ENCODE measurements at regions not wholly inside any gene's neighbourhood (a gene's known extent, or its start where the extent isn't known, plus 50 kb on each side); places are given as distances from the start of the nearest gene placed in this dataset.

GRCh38 chr15:93823971-93824913 lies 407.1 kb upstream of the MCTP2 start:
- Histone ChIP-seq H3K4me3 (ENCODE audit: low read length) (no peak overlapping the region), H3K4me1 (ENCODE audit: low read length) (no peaks in the 10 kb centered on the region), H3K9ac (ENCODE audit: low read length) (no peak overlapping the region), H3K9me3 (ENCODE audit: low read length) (no peaks in the 10 kb centered on the region), H3K79me2 (ENCODE audit: low read length) (no peaks in the 10 kb centered on the region), H4K20me1 (ENCODE audit: insufficient read depth, low read depth, low read length) (no peaks in the 10 kb centered on the region), H3K9me2 (replicated peaks; ENCODE audit: insufficient read depth, low read length) (no peaks in the 10 kb centered on the region), H3K27ac (ENCODE audit: low read length) (no peak overlapping the region), H3K27me3 (ENCODE audit: low read length) (no peaks in the 10 kb centered on the region), H2AFZ (ENCODE audit: low read length) (no peak overlapping the region), H3K4me2 (ENCODE audit: low read depth, low read length, poor library complexity, severe bottlenecking) (no peak overlapping the region), H3K36me3 (ENCODE audit: insufficient read depth, low read length) (no peaks in the 10 kb centered on the region)
- no peak for DNase-seq

GRCh38 chr15:93820566-93820965 lies 410.8 kb upstream of the MCTP2 start:
- Histone ChIP-seq H3K4me1 (ENCODE audit: low read length) (no peaks in the 10 kb centered on the region), H3K4me3 (ENCODE audit: low read length) (no peak overlapping the region), H3K27ac (ENCODE audit: low read length) (no peak overlapping the region), H3K79me2 (ENCODE audit: low read length) (no peaks in the 10 kb centered on the region), H2AFZ (ENCODE audit: low read length) (no peak overlapping the region), H3K9ac (ENCODE audit: low read length) (no peak overlapping the region), H3K9me2 (replicated peaks; ENCODE audit: insufficient read depth, low read length) (no peaks in the 10 kb centered on the region), H3K27me3 (ENCODE audit: low read length) (no peaks in the 10 kb centered on the region), H4K20me1 (ENCODE audit: insufficient read depth, low read depth, low read length) (no peaks in the 10 kb centered on the region), H3K4me2 (ENCODE audit: low read depth, low read length, poor library complexity, severe bottlenecking) (no peak overlapping the region), H3K9me3 (ENCODE audit: low read length) (no peaks in the 10 kb centered on the region), H3K36me3 (ENCODE audit: insufficient read depth, low read length) (no peaks in the 10 kb centered on the region)
- DNase-seq = no peak

GRCh38 chr15:93819826-93820225 lies 411.5 kb upstream of the MCTP2 start:
- H3K9me3 ChIP-seq (ENCODE audit: low read length) = no peaks in the 10 kb centered on the region

GRCh38 chr15:93816815-93817214 lies 414.5 kb upstream of the MCTP2 start:
- H3K4me2 ChIP-seq (ENCODE audit: low read depth, low read length, poor library complexity, severe bottlenecking) = no peak overlapping the region
- H3K36me3 ChIP-seq (ENCODE audit: insufficient read depth, low read length) = no peaks in the 10 kb centered on the region
- no peaks in the 10 kb centered on the region for H3K9me2 ChIP-seq (replicated peaks; ENCODE audit: insufficient read depth, low read length)
- H3K27ac ChIP-seq (ENCODE audit: low read length) = no peak overlapping the region
- H3K27me3 ChIP-seq (ENCODE audit: low read length) = no peaks in the 10 kb centered on the region
- no peaks in the 10 kb centered on the region for H3K9me3 ChIP-seq (ENCODE audit: low read length)
- no peaks in the 10 kb centered on the region for H3K4me1 ChIP-seq (ENCODE audit: low read length)
- no peaks in the 10 kb centered on the region for H4K20me1 ChIP-seq (ENCODE audit: insufficient read depth, low read depth, low read length)
- H3K4me3 ChIP-seq (ENCODE audit: low read length) = no peak overlapping the region
- no peak overlapping the region for H2AFZ ChIP-seq (ENCODE audit: low read length)
- no peaks in the 10 kb centered on the region for H3K79me2 ChIP-seq (ENCODE audit: low read length)
- H3K9ac ChIP-seq (ENCODE audit: low read length) = no peak overlapping the region
- DNase-seq = no peak

More at GRCh38 chr15:93819826-93820225, 411.5 kb upstream of the MCTP2 start:
- Histone ChIP-seq H3K79me2 (ENCODE audit: low read length) (no peaks in the 10 kb centered on the region), H2AFZ (ENCODE audit: low read length) (no peak overlapping the region), H3K9me2 (replicated peaks; ENCODE audit: insufficient read depth, low read length) (no peaks in the 10 kb centered on the region), H4K20me1 (ENCODE audit: insufficient read depth, low read depth, low read length) (no peaks in the 10 kb centered on the region), H3K4me3 (ENCODE audit: low read length) (no peak overlapping the region), H3K9ac (ENCODE audit: low read length) (no peak overlapping the region), H3K4me2 (ENCODE audit: low read depth, low read length, poor library complexity, severe bottlenecking) (no peak overlapping the region), H3K27ac (ENCODE audit: low read length) (no peak overlapping the region), H3K36me3 (ENCODE audit: insufficient read depth, low read length) (no peaks in the 10 kb centered on the region), H3K4me1 (ENCODE audit: low read length) (no peaks in the 10 kb centered on the region), H3K27me3 (ENCODE audit: low read length) (no peaks in the 10 kb centered on the region)
- DNase-seq = no peak

- H3K4me2 ChIP-seq (ENCODE audit: low read depth, low read length, poor library complexity, severe bottlenecking) = no peak overlapping the region
Measured at GRCh38 chr15:93811305-93811704, 420.1 kb upstream of the MCTP2 start.

GRCh38 chr15:93809516-93809915 lies 421.8 kb upstream of the MCTP2 start:
- Histone ChIP-seq H4K20me1 (ENCODE audit: insufficient read depth, low read depth, low read length) (no peaks in the 10 kb centered on the region), H3K9ac (ENCODE audit: low read length) (no peak overlapping the region), H3K27me3 (ENCODE audit: low read length) (no peaks in the 10 kb centered on the region), H3K4me3 (ENCODE audit: low read length) (no peak overlapping the region), H3K79me2 (ENCODE audit: low read length) (no peaks in the 10 kb centered on the region), H3K36me3 (ENCODE audit: insufficient read depth, low read length) (no peaks in the 10 kb centered on the region), H3K9me3 (ENCODE audit: low read length) (no peaks in the 10 kb centered on the region), H3K27ac (ENCODE audit: low read length) (no peak overlapping the region), H3K4me1 (ENCODE audit: low read length) (no peaks in the 10 kb centered on the region), H3K9me2 (replicated peaks; ENCODE audit: insufficient read depth, low read length) (no peaks in the 10 kb centered on the region), H2AFZ (ENCODE audit: low read length) (no peak overlapping the region), H3K4me2 (ENCODE audit: low read depth, low read length, poor library complexity, severe bottlenecking) (no peak overlapping the region)
- DNase-seq = no peak

More at GRCh38 chr15:93811305-93811704, 420.1 kb upstream of the MCTP2 start:
- Histone ChIP-seq H3K9ac (ENCODE audit: low read length) (no peak overlapping the region), H3K9me2 (replicated peaks; ENCODE audit: insufficient read depth, low read length) (no peaks in the 10 kb centered on the region), H3K79me2 (ENCODE audit: low read length) (no peaks in the 10 kb centered on the region), H3K27me3 (ENCODE audit: low read length) (no peaks in the 10 kb centered on the region), H3K9me3 (ENCODE audit: low read length) (no peaks in the 10 kb centered on the region), H3K4me3 (ENCODE audit: low read length) (no peak overlapping the region), H3K36me3 (ENCODE audit: insufficient read depth, low read length) (no peaks in the 10 kb centered on the region), H2AFZ (ENCODE audit: low read length) (no peak overlapping the region), H3K27ac (ENCODE audit: low read length) (no peak overlapping the region), H3K4me1 (ENCODE audit: low read length) (no peaks in the 10 kb centered on the region), H4K20me1 (ENCODE audit: insufficient read depth, low read depth, low read length) (no peaks in the 10 kb centered on the region)
- no peak for DNase-seq

- DNase-seq = no peak
Measured at GRCh38 chr15:93803421-93804152, 427.8 kb upstream of the MCTP2 start.

GRCh38 chr15:93801206-93801605 lies 430.2 kb upstream of the MCTP2 start:
- no peaks in the 10 kb centered on the region for H3K79me2 ChIP-seq (ENCODE audit: low read length)
- no peak for DNase-seq
- no peak overlapping the region for H3K27ac ChIP-seq (ENCODE audit: low read length)
- H3K4me1 ChIP-seq (ENCODE audit: low read length) = no peaks in the 10 kb centered on the region
- no peak overlapping the region for H2AFZ ChIP-seq (ENCODE audit: low read length)
- H3K9me2 ChIP-seq (replicated peaks; ENCODE audit: insufficient read depth, low read length) = no peaks in the 10 kb centered on the region
- H4K20me1 ChIP-seq (ENCODE audit: insufficient read depth, low read depth, low read length) = no peaks in the 10 kb centered on the region
- H3K9ac ChIP-seq (ENCODE audit: low read length) = no peak overlapping the region
- no peak overlapping the region for H3K4me2 ChIP-seq (ENCODE audit: low read depth, low read length, poor library complexity, severe bottlenecking)
- no peaks in the 10 kb centered on the region for H3K36me3 ChIP-seq (ENCODE audit: insufficient read depth, low read length)
- no peaks in the 10 kb centered on the region for H3K9me3 ChIP-seq (ENCODE audit: low read length)
- no peaks in the 10 kb centered on the region for H3K27me3 ChIP-seq (ENCODE audit: low read length)
- H3K4me3 ChIP-seq (ENCODE audit: low read length) = no peak overlapping the region

More at GRCh38 chr15:93803421-93804152, 427.8 kb upstream of the MCTP2 start:
- H3K4me3 ChIP-seq (ENCODE audit: low read length) = no peak overlapping the region
- H3K27me3 ChIP-seq (ENCODE audit: low read length) = no peaks in the 10 kb centered on the region
- no peak overlapping the region for H3K4me2 ChIP-seq (ENCODE audit: low read depth, low read length, poor library complexity, severe bottlenecking)
- H3K4me1 ChIP-seq (ENCODE audit: low read length) = no peaks in the 10 kb centered on the region
- no peaks in the 10 kb centered on the region for H3K79me2 ChIP-seq (ENCODE audit: low read length)
- no peak overlapping the region for H3K27ac ChIP-seq (ENCODE audit: low read length)
- no peaks in the 10 kb centered on the region for H3K36me3 ChIP-seq (ENCODE audit: insufficient read depth, low read length)
- no peaks in the 10 kb centered on the region for H3K9me3 ChIP-seq (ENCODE audit: low read length)
- H2AFZ ChIP-seq (ENCODE audit: low read length) = no peak overlapping the region
- H3K9ac ChIP-seq (ENCODE audit: low read length) = no peak overlapping the region
- H4K20me1 ChIP-seq (ENCODE audit: insufficient read depth, low read depth, low read length) = no peaks in the 10 kb centered on the region
- H3K9me2 ChIP-seq (replicated peaks; ENCODE audit: insufficient read depth, low read length) = no peaks in the 10 kb centered on the region

All from Karpas-422 (cell line).